ENCODE measurements at regions not wholly inside any gene's neighbourhood (a gene's known extent, or its start where the extent isn't known, plus 50 kb on each side); places are given as distances from the start of the nearest gene placed in this dataset.

- DNase-seq: no peak
Observed at GRCh38 chr10:28812384-28813372, 135.4 kb downstream of the BAMBI start.

GRCh38 chr10:28815681-28816080 is 138.4 kb downstream of the BAMBI start:
- no peak for DNase-seq

GRCh38 chr10:28822719-28823464 is 145.6 kb downstream of the BAMBI start:
- DNase-seq: no peak

GRCh38 chr10:28823501-28824075 is 146.3 kb downstream of the BAMBI start:
- DNase-seq: no peak

- no peak for DNase-seq
Observed at GRCh38 chr10:28833313-28833712, 156.0 kb downstream of the BAMBI start.

- no peak for DNase-seq
Observed at GRCh38 chr10:28836435-28836743, 159.1 kb downstream of the BAMBI start.

GRCh38 chr10:28837613-28838390 is 160.5 kb downstream of the BAMBI start:
- DNase-seq: no peak

GRCh38 chr10:28838908-28839307 is 161.6 kb downstream of the BAMBI start:
- DNase-seq: no peak

GRCh38 chr10:28839600-28840007 is 162.3 kb downstream of the BAMBI start:
- DNase-seq: no peak

GRCh38 chr10:28840202-28840601 is 162.9 kb downstream of the BAMBI start:
- no peak for DNase-seq

GRCh38 chr10:28840971-28841370 is 163.7 kb downstream of the BAMBI start:
- no peak for DNase-seq

GRCh38 chr10:28841625-28842024 is 164.3 kb downstream of the BAMBI start:
- no peak for DNase-seq

GRCh38 chr10:28842321-28842720 is 165.0 kb downstream of the BAMBI start:
- DNase-seq: no peak

GRCh38 chr10:28845009-28845682 is 167.8 kb downstream of the BAMBI start:
- no peak for DNase-seq

- DNase-seq: no peak
Observed at GRCh38 chr10:28849309-28849708, 172.0 kb downstream of the BAMBI start.

GRCh38 chr10:28849821-28850220 is 172.5 kb downstream of the BAMBI start:
- DNase-seq: no peak

GRCh38 chr10:28850784-28851183 is 173.5 kb downstream of the BAMBI start:
- no peak for DNase-seq

- DNase-seq: no peak
Observed at GRCh38 chr10:28853195-28853594, 175.9 kb downstream of the BAMBI start.

GRCh38 chr10:28857164-28857563 is 179.8 kb downstream of the BAMBI start:
- no peak for DNase-seq

- no peak for DNase-seq
Observed at GRCh38 chr10:28858646-28859045, 181.3 kb downstream of the BAMBI start.

- DNase-seq: no peak
Observed at GRCh38 chr10:28859791-28860190, 182.5 kb downstream of the BAMBI start.

GRCh38 chr10:28862219-28862618 is 184.9 kb downstream of the BAMBI start:
- DNase-seq: no peak
